ENCODE measurements at regions not wholly inside any gene's neighbourhood (a gene's known extent, or its start where the extent isn't known, plus 50 kb on each side); places are given as distances from the start of the nearest gene placed in this dataset.
A peak's percentile ranks its signal among the peaks of the same experiment; 100 is the strongest.

GRCh38 chr4:165668694-165669093 lies 204.3 kb upstream of the TLL1 start:
- DNase-seq (ENCODE audit: low spot score), result no peak

- no peak for DNase-seq (ENCODE audit: low spot score)
Observed at GRCh38 chr4:165677081-165677480, 196.0 kb upstream of the TLL1 start.

DNA sequence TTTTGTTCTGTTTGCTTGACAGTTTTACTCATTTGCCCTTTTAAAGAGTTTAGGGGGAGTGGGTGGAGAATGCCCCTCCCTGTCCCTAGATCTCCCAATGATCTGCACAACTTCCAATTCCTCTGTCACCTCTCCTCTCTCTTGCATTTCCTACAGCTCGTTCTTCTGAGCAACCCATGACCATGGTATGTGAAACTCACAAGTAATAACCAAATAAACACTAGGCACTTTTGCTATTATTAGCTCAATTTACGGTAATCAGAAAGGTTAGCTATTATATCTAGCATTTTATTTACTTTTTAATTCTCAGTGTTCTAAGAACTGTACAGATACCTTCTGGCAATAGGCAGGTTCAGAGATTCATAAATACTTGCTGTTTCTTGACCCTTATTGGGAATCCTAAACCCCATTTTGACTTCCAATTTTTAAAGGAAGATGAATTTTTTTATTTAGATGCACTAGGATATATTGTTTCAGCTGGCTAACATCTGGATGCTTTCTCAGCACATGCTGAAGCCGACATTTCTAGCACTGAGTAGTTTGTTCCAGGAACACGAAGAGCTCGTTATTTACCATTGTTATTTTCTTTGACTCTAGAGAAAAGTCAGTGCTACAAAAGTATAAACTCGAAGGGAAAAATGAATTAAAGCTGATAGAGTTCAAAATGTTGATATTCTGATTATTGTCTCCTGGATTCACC lies 194.7 kb upstream of the TLL1 start:
- no peak for DNase-seq (ENCODE audit: low spot score)

DNA sequence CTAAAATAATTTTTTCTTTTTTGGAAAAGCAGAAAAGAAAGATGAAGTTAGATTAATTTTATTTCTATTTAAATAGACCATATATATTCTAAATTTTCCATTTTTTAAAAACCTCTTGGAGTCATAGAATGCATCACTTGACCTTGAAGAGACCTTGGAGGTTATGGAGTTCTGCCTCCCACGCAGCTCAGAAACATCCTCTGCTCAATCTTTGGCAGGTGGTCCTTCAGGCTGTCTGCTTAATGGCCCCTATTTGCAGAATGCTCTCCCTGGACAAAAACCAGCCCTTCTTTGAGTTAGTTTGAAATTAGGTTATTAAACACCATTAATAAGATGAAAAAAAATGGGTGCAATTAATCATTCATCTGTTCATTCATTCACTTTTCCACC lies 194.1 kb upstream of the TLL1 start:
- no peak for DNase-seq (ENCODE audit: low spot score)

GRCh38 chr4:165680821-165681220 lies 192.2 kb upstream of the TLL1 start:
- DNase-seq (ENCODE audit: low spot score), result no peak

DNA sequence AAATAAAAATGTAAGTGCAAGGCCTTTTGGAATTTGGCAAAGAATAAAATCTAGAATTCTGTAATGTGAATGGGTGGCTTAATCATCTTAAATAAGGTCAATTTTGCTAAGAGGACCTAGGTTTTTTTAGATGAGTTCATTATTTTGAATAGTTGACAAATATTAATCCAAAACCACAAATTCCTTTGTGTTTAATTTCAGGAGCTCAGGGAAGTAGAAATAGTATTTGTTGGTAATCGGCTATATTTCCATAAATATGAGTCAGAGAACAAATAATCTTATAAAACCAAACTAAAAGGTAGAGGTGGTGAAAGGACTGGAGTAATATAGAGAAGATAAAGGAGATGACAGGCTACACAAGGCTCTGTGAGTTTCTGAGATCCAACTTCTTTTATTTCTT lies 190.4 kb upstream of the TLL1 start:
- no peak for DNase-seq (ENCODE audit: low spot score)

DNA sequence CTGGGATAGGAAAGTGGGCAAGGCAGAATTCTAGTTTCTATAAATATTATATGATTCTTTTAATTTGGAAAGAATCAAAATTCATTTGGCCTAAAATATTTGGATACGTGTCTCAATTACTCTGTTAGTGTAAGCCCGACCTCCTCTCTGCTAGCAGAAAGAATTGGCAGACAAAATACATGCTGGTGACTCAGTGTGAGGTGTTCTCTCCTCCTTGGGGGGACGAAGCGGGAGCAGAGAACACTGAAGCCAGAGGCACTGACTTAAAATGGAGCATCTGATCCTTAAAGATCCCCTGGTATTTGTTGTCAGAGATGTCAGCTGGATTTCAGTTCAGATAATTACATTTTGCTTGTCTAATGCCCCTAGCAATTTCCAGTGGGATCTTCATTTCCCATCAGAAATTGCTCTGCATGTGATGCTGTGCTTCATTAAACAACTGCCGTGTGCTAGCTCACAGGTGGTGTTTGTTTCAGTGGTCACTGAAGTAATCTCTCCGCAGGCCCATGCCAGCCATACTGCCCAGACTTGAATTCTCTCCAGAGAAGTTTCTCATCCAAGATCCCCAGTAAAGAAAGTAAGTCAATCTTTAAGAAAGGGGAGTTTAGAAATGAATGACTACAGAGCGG lies 188.7 kb upstream of the TLL1 start:
- no peak for DNase-seq (ENCODE audit: low spot score)

DNA sequence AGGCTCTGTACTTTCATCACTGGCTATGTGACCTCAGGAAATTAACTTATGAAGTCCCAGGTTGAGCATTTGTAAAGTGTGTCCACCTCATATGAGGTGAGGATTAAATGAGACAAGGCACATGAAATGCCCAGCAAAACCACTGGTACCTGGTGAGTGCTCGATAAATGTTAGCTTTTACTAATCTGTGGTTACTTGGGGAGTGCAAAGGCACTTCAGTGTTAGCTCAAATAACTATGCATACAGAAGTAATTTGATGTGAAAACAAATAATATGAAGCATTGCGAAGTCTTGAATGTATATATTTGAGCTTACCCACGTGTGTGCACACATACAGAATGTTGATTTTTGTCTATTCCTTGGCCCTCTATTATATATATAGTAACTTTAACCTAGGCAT lies 186.3 kb upstream of the TLL1 start:
- DNase-seq (ENCODE audit: low spot score), result no peak

DNA sequence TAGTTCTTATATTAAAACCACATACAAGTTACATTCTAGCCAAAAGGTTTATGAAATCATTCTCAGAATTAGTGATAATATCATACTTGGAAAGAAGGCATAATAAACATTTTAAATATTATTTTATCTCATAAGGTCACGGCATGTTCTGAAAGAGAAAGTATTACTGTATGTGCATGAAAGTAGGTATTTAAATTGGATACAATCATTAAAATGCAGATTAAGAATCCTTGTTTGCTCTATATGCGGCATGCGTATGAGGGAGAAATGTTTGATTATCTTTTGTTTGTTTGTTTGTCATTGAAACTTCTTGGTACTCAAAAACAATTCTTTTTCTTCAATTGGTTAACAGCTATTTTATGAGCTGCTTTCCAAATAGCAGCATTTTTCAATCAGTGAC lies 183.9 kb upstream of the TLL1 start:
- no peak for DNase-seq (ENCODE audit: low spot score)

GRCh38 chr4:165692082-165692481 lies 181.0 kb upstream of the TLL1 start:
- no peak for DNase-seq (ENCODE audit: low spot score)

DNA sequence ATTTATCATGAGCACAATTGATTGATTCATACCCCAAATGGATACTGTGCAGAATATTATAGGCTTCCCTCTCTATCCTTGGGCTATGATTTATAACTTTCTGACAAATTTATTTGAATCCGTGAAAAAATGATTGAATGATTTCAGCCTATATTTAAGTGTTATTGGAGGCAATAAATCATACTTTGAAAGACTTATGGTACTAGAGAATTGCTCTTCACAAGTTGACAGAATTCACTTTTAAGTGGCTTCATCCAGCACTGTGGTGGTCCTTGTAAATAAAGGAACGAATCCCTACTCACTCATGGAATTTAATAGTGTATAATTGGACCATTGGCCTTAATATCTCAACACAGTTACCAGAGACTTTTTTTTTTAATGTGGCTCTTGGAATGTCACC lies 174.8 kb upstream of the TLL1 start:
- DNase-seq (ENCODE audit: low spot score), result no peak

- DNase-seq (ENCODE audit: low spot score), result no peak
Observed at GRCh38 chr4:165699055-165699454, 174.0 kb upstream of the TLL1 start.

DNA sequence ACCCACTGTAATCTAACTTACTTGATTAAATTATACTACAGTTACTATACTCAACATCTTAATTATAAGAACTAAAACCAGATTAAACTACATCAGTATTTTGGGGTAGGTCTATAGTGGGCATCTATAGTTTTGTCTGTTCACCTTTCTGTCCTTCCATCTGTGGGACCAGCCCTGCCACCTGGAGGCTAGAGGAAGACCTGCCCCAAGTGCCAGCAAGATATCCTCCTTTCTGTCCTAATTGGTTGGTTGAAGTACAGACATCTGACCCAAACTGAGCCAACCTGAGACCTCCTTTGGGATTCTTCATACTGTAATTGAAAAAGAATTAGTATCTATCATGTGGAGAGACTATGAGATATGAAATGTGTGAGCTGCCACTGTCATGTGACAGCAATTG lies 172.2 kb upstream of the TLL1 start:
- peak; percentile 11 for DNase-seq (ENCODE audit: low spot score)

DNA sequence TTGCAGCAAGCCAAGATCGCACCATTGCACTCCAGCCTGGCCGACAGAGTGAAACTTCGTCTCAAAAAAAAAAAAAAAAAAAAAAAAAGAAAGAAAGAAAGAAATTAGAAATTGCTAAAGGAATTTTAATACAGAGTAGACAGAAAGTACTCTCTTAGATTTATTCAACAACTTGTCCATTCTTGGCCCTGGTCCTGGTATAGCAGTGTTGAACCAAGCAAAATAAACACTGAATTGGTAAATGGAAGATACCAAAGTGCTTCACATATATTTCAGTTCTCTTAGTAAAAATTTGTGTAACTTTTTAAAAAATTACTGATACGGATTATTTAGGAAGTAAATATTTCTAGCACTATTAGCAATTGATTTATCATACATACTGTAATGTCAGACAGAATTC lies 165.9 kb upstream of the TLL1 start:
- DNase-seq (ENCODE audit: low spot score), result no peak

DNA sequence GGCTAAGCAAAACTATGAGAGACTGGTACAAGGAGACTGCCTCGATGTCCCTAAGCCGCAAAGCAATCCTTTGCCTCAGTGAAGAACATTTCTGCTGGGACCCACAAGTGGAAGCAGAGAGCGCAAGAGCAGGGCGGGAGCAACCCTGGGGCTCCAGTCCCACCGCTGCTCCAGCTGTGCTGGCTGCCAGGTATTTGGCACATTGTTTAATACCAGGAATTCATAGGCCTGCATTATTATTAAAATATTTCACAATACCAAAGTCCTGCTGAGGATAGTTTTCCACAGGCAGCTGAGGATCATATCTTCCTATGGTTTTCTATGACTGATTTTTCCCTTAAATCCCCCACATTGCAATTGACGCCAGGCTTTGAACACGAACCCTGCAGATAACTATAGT lies 163.5 kb upstream of the TLL1 start:
- DNase-seq (ENCODE audit: low spot score), result no peak

DNA sequence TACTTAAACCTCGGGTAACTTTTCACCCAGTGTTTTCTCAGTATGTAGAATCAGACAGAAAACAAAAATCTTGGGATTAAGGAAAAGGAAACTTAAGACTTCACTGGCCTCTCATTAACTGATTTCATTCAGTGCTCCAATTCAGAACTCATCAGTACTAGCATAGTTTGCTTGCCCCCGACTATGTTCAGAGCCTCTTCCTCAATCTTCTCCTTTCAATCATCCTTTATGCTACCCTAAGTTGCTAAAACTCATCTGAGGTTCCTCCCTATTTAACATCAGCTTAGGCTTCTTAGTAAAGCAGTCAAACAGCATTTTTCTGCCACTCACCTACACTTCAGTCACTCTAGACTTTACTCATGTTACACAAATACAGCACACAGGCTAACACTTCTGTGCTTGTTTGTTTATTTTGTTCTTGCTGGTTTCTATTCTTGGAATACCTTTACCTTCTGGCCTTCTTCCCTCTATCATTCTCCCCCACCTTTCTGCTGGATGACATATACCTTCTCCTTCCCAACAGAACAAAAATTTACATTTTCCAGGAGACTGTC lies 163.0 kb upstream of the TLL1 start:
- DNase-seq (ENCODE audit: low spot score), result no peak

DNA sequence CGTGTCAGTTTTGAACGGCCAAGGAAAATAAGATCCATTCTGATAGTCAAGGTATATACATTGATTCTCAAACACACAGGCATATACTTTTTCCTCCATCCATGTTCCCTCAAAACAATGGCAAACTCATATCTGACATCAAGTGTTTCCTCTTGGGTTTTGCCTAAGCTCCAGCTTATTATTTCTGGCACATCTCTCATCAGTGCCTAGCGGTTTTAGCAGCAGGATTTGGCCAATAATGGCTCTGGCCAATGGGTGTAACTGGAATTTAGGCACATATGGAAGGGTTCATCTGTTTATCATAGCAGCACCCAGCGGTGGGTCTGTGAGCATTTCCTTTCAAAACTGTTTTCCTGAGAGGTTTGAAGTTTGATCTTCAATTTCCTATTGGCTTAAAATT lies 161.6 kb upstream of the TLL1 start:
- DNase-seq (ENCODE audit: low spot score), result no peak

GRCh38 chr4:165711912-165712311 lies 161.1 kb upstream of the TLL1 start:
- DNase-seq (ENCODE audit: low spot score), result no peak

GRCh38 chr4:165714650-165715049 lies 158.4 kb upstream of the TLL1 start:
- DNase-seq (ENCODE audit: low spot score), result no peak

- no peak for DNase-seq (ENCODE audit: low spot score)
Observed at GRCh38 chr4:165715211-165715610, 157.8 kb upstream of the TLL1 start.

- DNase-seq (ENCODE audit: low spot score), result no peak
Observed at GRCh38 chr4:165715989-165716388, 157.0 kb upstream of the TLL1 start.

DNA sequence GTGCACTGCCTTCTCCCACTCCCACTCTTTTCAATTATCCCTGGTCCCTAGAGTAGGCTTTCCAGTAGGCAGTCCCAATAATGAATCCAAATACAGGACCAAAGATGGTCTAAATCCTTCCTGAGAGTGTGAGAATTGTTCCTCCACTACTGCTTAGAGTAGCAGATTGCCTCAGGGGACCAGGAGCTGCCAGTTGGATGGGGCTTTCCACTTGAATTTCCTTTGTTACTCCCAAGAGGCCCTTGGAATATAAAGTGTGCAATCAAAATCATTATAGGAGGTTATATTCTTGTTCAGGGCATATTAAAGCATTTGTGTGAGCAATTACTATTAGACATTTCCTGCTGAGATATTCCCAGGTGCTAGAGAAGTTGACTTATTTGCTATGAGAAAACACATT lies 156.6 kb upstream of the TLL1 start:
- DNase-seq (ENCODE audit: low spot score), result no peak

DNA sequence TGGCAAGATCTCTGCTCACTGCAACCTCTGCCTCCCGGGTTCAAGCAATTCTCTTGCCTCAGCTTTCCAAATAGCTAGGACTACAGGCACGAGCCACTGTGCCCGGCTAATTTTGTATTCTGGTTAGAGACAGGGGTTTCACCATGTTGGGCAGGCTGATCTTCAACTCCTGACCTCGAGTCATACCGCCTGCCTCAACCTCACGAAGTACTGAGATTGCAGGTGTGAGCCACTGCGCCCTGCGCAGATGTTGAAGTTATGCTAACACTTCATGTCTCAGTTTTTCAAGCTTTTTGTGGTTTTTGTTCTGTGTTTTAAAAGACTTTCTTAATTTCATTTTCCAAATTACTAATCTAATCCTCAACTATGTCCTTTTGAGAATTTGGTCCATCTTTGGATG lies 154.4 kb upstream of the TLL1 start:
- no peak for DNase-seq (ENCODE audit: low spot score)
